Loucy (cell line): ENCODE measurements at regions not wholly inside any gene's neighbourhood (a gene's known extent, or its start where the extent isn't known, plus 50 kb on each side); places are given as distances from the start of the nearest gene placed in this dataset.

Source experiments
- H2AFZ ChIP-seq: fragments of 200-600 bp; sonication (generic); 2 replicates; pipeline ENCODE4 v1.6.0; 2016; ENCODE audit warnings: antibody characterized with exemption, mild to moderate bottlenecking, low read length, moderate library complexity
- H3F3A ChIP-seq: fragments of 200-600 bp; 2 replicates; pipeline ENCODE4 v1.6.0; 2016; ENCODE audit warnings: antibody characterized with exemption, low read depth, mild to moderate bottlenecking
- H3K27me3 ChIP-seq: fragments of 200-600 bp; sonication (generic); 2 replicates; pipeline ENCODE4 v1.6.1; 2014; ENCODE audit warnings: low read length, mild to moderate bottlenecking; ENCODE audit not compliant: insufficient read depth, poor library complexity, severe bottlenecking
- H3K36me3 ChIP-seq: fragments of 200-600 bp; sonication (generic); 2 replicates; pipeline ENCODE4 v1.6.1; 2016; ENCODE audit warnings: low read length; ENCODE audit not compliant: insufficient read depth
- H3K4me1 ChIP-seq: fragments of 200-600 bp; sonication (generic); 2 replicates; pipeline ENCODE4 v1.5.1; 2014; ENCODE audit warnings: low read length, mild to moderate bottlenecking; ENCODE audit not compliant: insufficient read depth, poor library complexity, severe bottlenecking
- H3K4me2 ChIP-seq: fragments of 200-600 bp; sonication (generic); 2 replicates; pipeline ENCODE4 v1.6.0; 2014; ENCODE audit warnings: antibody characterized with exemption, low read length, low read depth, mild to moderate bottlenecking; ENCODE audit not compliant: poor library complexity, severe bottlenecking
- H3K4me3 ChIP-seq: fragments of 200-600 bp; sonication (generic); 2 replicates; pipeline ENCODE4 v1.5.1; 2014; ENCODE audit warnings: low read length, mild to moderate bottlenecking, mixed read lengths; ENCODE audit not compliant: poor library complexity, severe bottlenecking
- H3K79me2 ChIP-seq: fragments of 200-600 bp; sonication (generic); 2 replicates; pipeline ENCODE4 v1.6.1; 2014; ENCODE audit warnings: low read length; ENCODE audit not compliant: insufficient read depth
- H3K9ac ChIP-seq: fragments of 200-600 bp; sonication (generic); 2 replicates; pipeline ENCODE4 v1.6.0; 2014; ENCODE audit warnings: mild to moderate bottlenecking, low read depth, low read length, moderate library complexity; ENCODE audit not compliant: poor library complexity, severe bottlenecking
- H3K9me2 ChIP-seq: fragments of 200-600 bp; sonication (generic); replicated peaks from 2 replicates; pipeline ENCODE4 v1.6.1; 2016; ENCODE audit warnings: low read depth, low read length, mixed read lengths
- H3K9me3 ChIP-seq: fragments of 200-600 bp; sonication (generic); 2 replicates; pipeline ENCODE4 v1.6.1; 2014; ENCODE audit warnings: mild to moderate bottlenecking, antibody characterized with exemption, low read length, low read depth; ENCODE audit not compliant: insufficient read depth
- H4K20me1 ChIP-seq: fragments of 200-600 bp; sonication (generic); 2 replicates; pipeline ENCODE4 v1.6.0; 2014; ENCODE audit warnings: antibody characterized with exemption, low read length, mild to moderate bottlenecking; ENCODE audit not compliant: insufficient read depth, poor library complexity, severe bottlenecking
- CTCF ChIP-seq: fragments of 200-600 bp; sonication (generic); conservative IDR thresholded peaks from 2 replicates; pipeline ENCODE4 v1.5.1; 2014; ENCODE audit warnings: mild to moderate bottlenecking, antibody characterized with exemption, low read length
- EZH2phosphoT487 ChIP-seq: fragments of 200-600 bp; IDR thresholded peaks from 2 replicates; pipeline ENCODE4 v1.6.1; 2018; ENCODE audit warnings: antibody characterized with exemption, mild to moderate bottlenecking, moderate library complexity, borderline replicate concordance

GRCh38 chr2:187686416-187687024 is 132.3 kb upstream of the TFPI start:
- H3K4me1 ChIP-seq: no peaks in the 10 kb centered on the region
- H3K27me3 ChIP-seq: no peaks in the 10 kb centered on the region

GRCh38 chr2:187687585-187687984 is 133.3 kb upstream of the TFPI start:
- H3K4me2 ChIP-seq: no peak overlapping the region
- no peaks in the 10 kb centered on the region for H3K36me3 ChIP-seq
- TF ChIP-seq CTCF (no peak), EZH2phosphoT487 (no peak)
- H3K9me2 ChIP-seq: no peaks in the 10 kb centered on the region
- no peaks in the 10 kb centered on the region for H4K20me1 ChIP-seq
- no peaks in the 10 kb centered on the region for H3K9me3 ChIP-seq
- H3K4me3 ChIP-seq: no peak overlapping the region
- H3K4me1 ChIP-seq: no peaks in the 10 kb centered on the region
- no peak overlapping the region for H3K9ac ChIP-seq
- H2AFZ ChIP-seq: no peak overlapping the region
- H3K27me3 ChIP-seq: no peaks in the 10 kb centered on the region
- no peaks in the 10 kb centered on the region for H3K79me2 ChIP-seq
- no peaks in the 10 kb centered on the region for H3F3A ChIP-seq

More at GRCh38 chr2:187686416-187687024, 132.3 kb upstream of the TFPI start:
- H3K36me3 ChIP-seq: no peaks in the 10 kb centered on the region
- no peak overlapping the region for H2AFZ ChIP-seq
- TF ChIP-seq CTCF: no peak
- TF ChIP-seq EZH2phosphoT487: no peak
- no peaks in the 10 kb centered on the region for H3K9me3 ChIP-seq
- H4K20me1 ChIP-seq: no peaks in the 10 kb centered on the region
- H3F3A ChIP-seq: no peaks in the 10 kb centered on the region
- no peak overlapping the region for H3K9ac ChIP-seq
- no peak overlapping the region for H3K4me2 ChIP-seq
- H3K9me2 ChIP-seq: no peaks in the 10 kb centered on the region
- H3K4me3 ChIP-seq: no peak overlapping the region
- no peaks in the 10 kb centered on the region for H3K79me2 ChIP-seq

- H3K9me2 ChIP-seq: no peaks in the 10 kb centered on the region
Measured at GRCh38 chr2:187689372-187689771, 135.1 kb upstream of the TFPI start.

More at GRCh38 chr2:187689372-187689771, 135.1 kb upstream of the TFPI start:
- H2AFZ ChIP-seq: no peak overlapping the region
- H3K36me3 ChIP-seq: no peaks in the 10 kb centered on the region
- no peaks in the 10 kb centered on the region for H3K9me3 ChIP-seq
- no peak overlapping the region for H3K4me2 ChIP-seq
- H3K79me2 ChIP-seq: no peaks in the 10 kb centered on the region
- no peak overlapping the region for H3K9ac ChIP-seq
- no peaks in the 10 kb centered on the region for H3K4me1 ChIP-seq
- H3F3A ChIP-seq: no peaks in the 10 kb centered on the region
- no peaks in the 10 kb centered on the region for H3K27me3 ChIP-seq
- H4K20me1 ChIP-seq: no peaks in the 10 kb centered on the region
- TF ChIP-seq EZH2phosphoT487 (no peak), CTCF (no peak)
- no peak overlapping the region for H3K4me3 ChIP-seq
